ENCODE measurements at regions not wholly inside any gene's neighbourhood (a gene's known extent, or its start where the extent isn't known, plus 50 kb on each side); places are given as distances from the start of the nearest gene placed in this dataset.

DNA sequence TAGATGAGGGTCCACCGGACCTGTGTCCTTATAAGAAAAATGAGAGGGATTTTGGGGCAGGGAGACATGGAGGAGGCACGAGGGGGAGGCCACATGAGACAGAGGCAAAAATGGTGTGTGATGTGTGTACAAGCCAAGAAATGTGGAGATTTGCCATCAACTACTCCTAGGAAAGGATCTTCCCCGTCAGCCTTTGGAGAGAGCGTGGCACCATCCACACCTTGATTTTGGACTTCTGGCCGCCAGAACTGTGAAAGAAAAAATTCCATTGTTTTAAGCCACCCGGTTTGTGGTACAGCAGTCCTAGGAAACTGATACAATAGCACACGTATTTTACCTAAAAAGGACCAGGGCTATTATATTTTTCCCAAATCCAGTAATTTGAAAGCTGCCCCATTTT, 829.0 kb upstream of the SALL3 start:
- no peak for DNase-seq (ENCODE audit: low read depth)

- no peak for DNase-seq (ENCODE audit: low read depth)
These were observed 828.4 kb upstream of the SALL3 start for GRCh38 chr18:78151234-78151633.

GRCh38 chr18:78151948-78152725, 827.5 kb upstream of the SALL3 start:
- no peak for DNase-seq (ENCODE audit: low read depth)

GRCh38 chr18:78153362-78153761, 826.3 kb upstream of the SALL3 start:
- DNase-seq (ENCODE audit: low read depth) = no peak

- DNase-seq (ENCODE audit: low read depth) = no peak
These were observed 825.2 kb upstream of the SALL3 start for GRCh38 chr18:78154444-78154843.

- no peak for DNase-seq (ENCODE audit: low read depth)
These were observed 824.8 kb upstream of the SALL3 start for GRCh38 chr18:78154853-78155252.

DNA sequence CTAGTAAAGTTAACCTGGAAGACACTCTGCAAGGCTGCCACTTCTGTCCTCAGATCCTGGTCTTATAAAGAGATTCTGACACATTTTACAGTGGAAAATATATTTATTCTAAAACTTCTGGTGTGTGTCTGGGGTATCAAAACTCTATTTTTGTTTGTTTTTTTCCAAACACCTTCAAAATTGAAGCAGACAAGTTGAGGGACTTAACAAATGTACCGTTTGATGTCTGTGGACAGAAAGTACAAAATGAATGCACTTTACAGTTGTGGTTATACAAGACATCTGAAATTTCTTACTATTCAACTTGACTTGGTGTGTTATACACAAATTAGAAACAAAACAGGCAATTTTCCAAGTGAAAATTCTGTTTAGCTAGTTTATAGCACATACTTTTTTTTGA, 823.2 kb upstream of the SALL3 start:
- DNase-seq (ENCODE audit: low read depth) = no peak

DNA sequence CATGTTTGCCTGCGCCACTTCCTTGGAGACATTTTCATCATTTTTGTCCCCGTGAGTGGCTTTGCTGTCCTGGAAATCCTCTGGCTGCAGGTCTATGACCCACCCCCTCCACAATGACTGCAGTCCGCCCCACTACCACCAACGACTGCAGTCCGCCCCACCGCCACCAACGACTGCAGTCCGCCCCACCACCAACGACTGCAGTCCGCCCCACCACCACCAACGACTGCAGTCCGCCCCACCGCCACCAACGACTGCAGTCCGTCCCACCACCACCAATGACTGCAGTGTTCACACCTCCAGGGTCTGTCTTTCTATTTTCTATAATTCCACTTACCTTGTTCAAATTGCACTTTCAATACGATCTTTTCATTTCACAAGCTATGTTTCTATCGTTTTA, 820.7 kb upstream of the SALL3 start:
- no peak for DNase-seq (ENCODE audit: low read depth)

- no peak for DNase-seq (ENCODE audit: low read depth)
These were observed 820.2 kb upstream of the SALL3 start for GRCh38 chr18:78159397-78159796.

GRCh38 chr18:78160961-78161656, 818.5 kb upstream of the SALL3 start:
- peak; percentile 10 for DNase-seq (ENCODE audit: low read depth)

GRCh38 chr18:78165525-78165924, 814.1 kb upstream of the SALL3 start:
- DNase-seq (ENCODE audit: low read depth) = no peak

DNA sequence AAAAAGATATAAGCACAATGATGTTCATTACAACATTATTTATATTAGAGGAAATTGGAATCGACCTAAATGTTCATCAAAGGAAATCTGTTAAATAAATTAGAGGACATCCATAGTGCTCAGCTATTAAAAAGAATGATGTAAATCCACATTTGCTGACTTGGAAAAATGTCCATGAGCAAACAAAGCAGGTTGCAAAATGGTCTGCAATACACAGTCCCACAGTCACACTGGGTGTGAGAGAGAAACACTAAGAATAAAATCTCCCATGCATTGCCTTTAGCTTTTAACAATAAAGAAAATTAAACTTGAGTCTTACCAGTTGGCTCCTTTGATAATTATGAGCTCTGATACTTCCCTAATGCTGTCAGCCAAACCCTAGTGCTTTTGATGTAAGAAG, 811.1 kb upstream of the SALL3 start:
- no peak for DNase-seq (ENCODE audit: low read depth)

- DNase-seq (ENCODE audit: low read depth) = no peak
These were observed 810.3 kb upstream of the SALL3 start for GRCh38 chr18:78169174-78169864.

GRCh38 chr18:78171954-78172353, 807.7 kb upstream of the SALL3 start:
- DNase-seq (ENCODE audit: low read depth) = no peak

DNA sequence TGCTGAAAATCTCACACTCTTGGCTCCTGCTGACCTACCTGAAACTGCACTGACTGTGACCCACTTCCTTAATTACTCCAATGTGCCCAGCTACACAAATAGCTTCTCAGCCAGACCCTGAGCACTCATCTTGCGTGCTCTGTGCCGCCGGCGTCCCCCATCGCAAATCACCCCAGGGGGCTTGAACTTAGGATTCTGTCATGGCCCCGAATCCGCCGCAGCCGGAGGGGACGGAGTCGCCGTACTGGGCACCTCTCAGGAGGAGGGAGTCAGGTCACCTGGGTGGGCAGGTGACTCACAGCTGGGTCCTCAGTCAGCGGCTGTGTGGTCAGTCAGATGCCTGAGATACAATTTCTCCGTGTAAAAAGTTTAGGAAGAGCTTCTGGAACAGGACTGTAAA, 804.9 kb upstream of the SALL3 start:
- DNase-seq (ENCODE audit: low read depth) = no peak

- no peak for DNase-seq (ENCODE audit: low read depth)
These were observed 800.8 kb upstream of the SALL3 start for GRCh38 chr18:78178812-78179211.

GRCh38 chr18:78180741-78181140, 798.9 kb upstream of the SALL3 start:
- DNase-seq (ENCODE audit: low read depth) = no peak

DNA sequence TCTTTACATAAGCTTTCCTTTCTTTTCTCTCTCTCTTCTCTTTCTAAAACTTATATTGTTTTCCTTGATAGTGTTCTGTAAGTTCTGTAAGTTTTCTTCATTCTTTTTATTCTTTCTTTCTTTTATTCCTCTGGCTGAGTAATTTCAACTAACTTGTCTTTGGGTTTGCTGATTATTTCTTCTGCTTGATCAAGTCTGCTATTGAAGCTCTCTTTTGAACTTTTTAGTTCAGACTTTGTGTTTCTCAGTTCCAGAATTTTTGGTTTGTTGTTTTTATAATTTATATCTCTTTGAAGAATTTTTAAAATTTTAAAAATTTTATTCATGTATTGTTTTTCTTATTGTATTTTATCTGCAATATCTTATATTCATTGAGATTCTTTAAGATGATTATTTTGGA, 795.8 kb upstream of the SALL3 start:
- DNase-seq (ENCODE audit: low read depth) = no peak

- no peak for DNase-seq (ENCODE audit: low read depth)
These were observed 788.3 kb upstream of the SALL3 start for GRCh38 chr18:78191276-78191675.

DNA sequence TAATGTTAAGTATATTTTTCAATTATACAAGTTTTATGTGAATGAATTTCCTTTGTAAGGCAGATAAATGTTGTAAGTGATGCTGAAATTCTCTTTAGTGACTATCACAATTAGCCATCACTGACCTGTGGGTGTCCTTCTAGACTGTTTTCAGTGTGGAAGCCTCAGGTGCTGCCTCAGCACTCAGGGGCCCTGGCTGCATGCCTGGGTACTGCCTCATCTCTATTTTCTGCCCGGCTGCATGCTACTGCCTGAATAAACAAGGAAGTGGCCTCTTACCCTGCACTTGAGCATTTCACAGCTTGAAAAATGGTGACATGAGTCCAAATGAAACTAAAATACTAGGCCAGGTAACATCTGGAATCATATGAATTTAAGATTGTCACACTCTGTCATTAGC, 787.6 kb upstream of the SALL3 start:
- DNase-seq (ENCODE audit: low read depth) = no peak

GRCh38 chr18:78196280-78196679, 783.3 kb upstream of the SALL3 start:
- DNase-seq (ENCODE audit: low read depth) = no peak

DNA sequence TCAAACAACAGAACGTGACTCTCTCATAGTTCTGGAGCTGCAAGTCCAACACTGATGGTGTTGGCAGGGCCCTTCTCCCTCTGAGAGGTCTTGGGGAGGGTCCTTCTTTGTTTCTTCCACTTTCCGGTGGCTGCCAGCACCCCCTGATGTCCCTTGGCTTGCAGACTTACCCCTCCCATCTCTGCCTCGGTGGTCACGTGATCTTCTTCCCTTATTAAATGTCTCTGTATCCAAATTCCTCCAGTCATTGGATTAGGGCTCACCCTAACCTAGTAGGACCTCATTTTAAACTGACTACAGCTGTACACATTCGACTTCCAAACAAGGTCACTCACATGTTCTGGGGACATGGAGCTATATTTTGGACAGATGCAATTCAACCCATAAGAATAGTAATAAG, 780.6 kb upstream of the SALL3 start:
- no peak for DNase-seq (ENCODE audit: low read depth)

GRCh38 chr18:78199611-78200010, 780.0 kb upstream of the SALL3 start:
- no peak for DNase-seq (ENCODE audit: low read depth)

Data from M059J (cell line).